Effector memory CD4-positive, alpha-beta T cell (primary cell): ENCODE measurements at regions not wholly inside any gene's neighbourhood (a gene's known extent, or its start where the extent isn't known, plus 50 kb on each side); places are given as distances from the start of the nearest gene placed in this dataset.

Experiments used
- DNase-seq, 3 donors: peaks; one replicate each; pipeline ENCODE4 v3.0.0-alpha.2; 2020
- H3K27ac ChIP-seq: 2 replicates; pipeline ENCODE4 v1.7.0; 2013; ENCODE audit warnings: mild to moderate bottlenecking, low read length, moderate library complexity; ENCODE audit not compliant: insufficient read depth, poor library complexity, severe bottlenecking
- H3K27me3 ChIP-seq: replicated peaks from 2 replicates; pipeline ENCODE4 v1.7.0; 2013; ENCODE audit warnings: mild to moderate bottlenecking, low read length; ENCODE audit not compliant: insufficient read depth, control insufficient read depth, poor library complexity, severe bottlenecking
- H3K36me3 ChIP-seq: 2 replicates; pipeline ENCODE4 v1.7.0; 2013; ENCODE audit warnings: mild to moderate bottlenecking, low read length, moderate library complexity; ENCODE audit not compliant: control insufficient read depth, insufficient read depth
- H3K4me1 ChIP-seq: 2 replicates; pipeline ENCODE4 v1.7.0; 2013; ENCODE audit warnings: low read length, mild to moderate bottlenecking; ENCODE audit not compliant: control insufficient read depth, insufficient read depth, poor library complexity, severe bottlenecking
- H3K4me3 ChIP-seq: 2 replicates; pipeline ENCODE4 v1.7.0; 2013; ENCODE audit warnings: low read length, low read depth, mild to moderate bottlenecking; ENCODE audit not compliant: insufficient read depth, poor library complexity, severe bottlenecking
- H3K9me3 ChIP-seq: 2 replicates; pipeline ENCODE4 v1.7.0; 2013; ENCODE audit warnings: mild to moderate bottlenecking, low read length, moderate library complexity; ENCODE audit not compliant: control insufficient read depth

- H3K4me3 ChIP-seq: no peak overlapping the region
- no peak for DNase-seq
- no peaks in the 10 kb centered on the region for H3K36me3 ChIP-seq
- no peaks in the 10 kb centered on the region for H3K9me3 ChIP-seq
- H3K27ac ChIP-seq: no peak overlapping the region
- no peaks in the 10 kb centered on the region for H3K4me1 ChIP-seq
- no peaks in the 10 kb centered on the region for H3K27me3 ChIP-seq
Observed at GRCh38 chr18:24810561-24811305, 350.3 kb downstream of the HRH4 start.

- no peaks in the 10 kb centered on the region for H3K9me3 ChIP-seq
- H3K27me3 ChIP-seq: no peaks in the 10 kb centered on the region
- DNase-seq: no peak
- H3K27ac ChIP-seq: no peak overlapping the region
- no peaks in the 10 kb centered on the region for H3K4me1 ChIP-seq
- H3K36me3 ChIP-seq: no peaks in the 10 kb centered on the region
- H3K4me3 ChIP-seq: no peak overlapping the region
Observed at GRCh38 chr18:24811950-24812681, 351.7 kb downstream of the HRH4 start.

DNA sequence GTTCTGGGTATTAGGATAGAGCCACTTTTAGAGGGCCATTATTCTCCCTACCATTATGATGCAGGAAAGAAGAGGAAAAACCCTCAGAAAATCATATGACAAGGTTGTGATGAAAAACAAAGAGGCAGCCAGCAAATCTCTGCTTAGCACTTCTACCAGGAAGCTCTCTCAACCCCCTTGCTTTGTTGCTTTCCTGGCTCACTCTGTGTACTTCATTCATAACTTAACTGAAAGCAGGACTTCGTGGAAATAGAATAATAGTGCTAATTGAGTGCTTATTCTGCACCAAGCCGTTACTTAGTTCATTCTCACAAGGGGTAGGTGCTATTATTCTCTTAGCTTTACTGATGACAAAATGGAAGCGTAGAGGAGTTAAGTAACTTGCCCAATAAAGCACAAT, 354.1 kb downstream of the HRH4 start:
- no peaks in the 10 kb centered on the region for H3K27me3 ChIP-seq

DNA sequence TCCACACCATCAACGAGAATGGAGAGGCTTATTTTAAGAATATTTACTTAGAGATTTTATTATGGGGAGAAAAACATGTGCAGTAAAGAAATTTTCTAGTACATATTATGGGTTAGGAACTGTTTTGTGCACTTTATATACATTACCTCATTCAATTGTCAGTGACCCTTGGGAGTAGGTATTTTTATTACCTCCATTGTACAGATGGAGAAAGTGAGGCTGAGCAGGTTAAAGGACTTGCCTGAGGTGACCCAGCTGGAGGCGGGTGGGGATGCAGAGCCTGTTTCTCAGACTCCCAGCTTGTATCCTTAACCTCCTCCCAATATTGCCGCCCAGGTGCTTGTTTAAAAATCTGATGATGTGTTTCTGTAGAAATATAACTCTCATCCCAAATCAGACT, 356.7 kb downstream of the HRH4 start:
- Histone ChIP-seq H3K4me1 (no peaks in the 10 kb centered on the region), H3K9me3 (no peaks in the 10 kb centered on the region), H3K27me3 (no peaks in the 10 kb centered on the region), H3K27ac (no peak overlapping the region), H3K4me3 (no peak overlapping the region), H3K36me3 (no peaks in the 10 kb centered on the region)
- DNase-seq: no peak

More for the DNA sequence above, 354.1 kb downstream of the HRH4 start:
- no peaks in the 10 kb centered on the region for H3K4me1 ChIP-seq
- no peaks in the 10 kb centered on the region for H3K9me3 ChIP-seq
- H3K27ac ChIP-seq: no peak overlapping the region
- DNase-seq: no peak
- H3K4me3 ChIP-seq: no peak overlapping the region
- H3K36me3 ChIP-seq: no peaks in the 10 kb centered on the region

DNA sequence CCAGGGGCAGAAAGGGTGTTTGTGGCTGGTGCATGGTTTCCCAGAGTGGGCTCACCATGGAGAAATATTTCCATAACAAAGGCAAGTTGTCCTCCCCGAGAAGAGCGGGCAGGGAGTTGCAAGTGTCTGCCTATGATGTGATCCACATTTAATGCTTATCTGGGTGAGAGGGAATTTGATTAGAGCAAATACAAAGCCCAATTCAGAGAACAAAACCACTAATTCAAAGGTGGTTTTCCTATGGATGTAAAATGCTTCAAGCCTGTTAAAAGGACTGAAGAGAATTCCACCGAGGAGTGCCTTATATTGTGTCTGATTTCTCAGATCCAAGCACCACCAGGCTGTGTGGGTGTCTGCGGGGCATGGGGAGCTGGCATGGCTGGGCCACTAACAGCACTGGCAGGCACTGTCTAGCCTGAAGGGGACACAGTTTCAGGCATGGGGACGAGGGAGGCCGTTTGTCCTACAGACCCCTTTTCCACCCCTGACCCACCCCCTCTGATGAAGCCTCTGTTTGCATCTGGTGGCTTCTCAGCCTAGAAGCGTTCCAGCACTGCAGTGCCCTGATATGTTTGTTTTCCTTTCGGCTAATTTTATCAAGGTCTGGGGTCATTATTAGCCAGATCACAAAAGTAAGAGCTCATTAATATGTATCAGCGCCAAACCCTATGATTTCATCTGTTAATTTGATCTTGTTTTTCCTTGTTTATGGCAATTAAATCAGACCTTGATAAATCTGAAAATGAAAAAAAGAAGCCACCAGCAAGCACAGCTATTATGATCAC, 357.3 kb downstream of the HRH4 start:
- H3K4me1 ChIP-seq: no peaks in the 10 kb centered on the region
- H3K36me3 ChIP-seq: no peaks in the 10 kb centered on the region
- DNase-seq: no peak
- H3K27ac ChIP-seq: no peak overlapping the region
- H3K9me3 ChIP-seq: no peaks in the 10 kb centered on the region
- no peak overlapping the region for H3K4me3 ChIP-seq
- H3K27me3 ChIP-seq: no peaks in the 10 kb centered on the region

DNA sequence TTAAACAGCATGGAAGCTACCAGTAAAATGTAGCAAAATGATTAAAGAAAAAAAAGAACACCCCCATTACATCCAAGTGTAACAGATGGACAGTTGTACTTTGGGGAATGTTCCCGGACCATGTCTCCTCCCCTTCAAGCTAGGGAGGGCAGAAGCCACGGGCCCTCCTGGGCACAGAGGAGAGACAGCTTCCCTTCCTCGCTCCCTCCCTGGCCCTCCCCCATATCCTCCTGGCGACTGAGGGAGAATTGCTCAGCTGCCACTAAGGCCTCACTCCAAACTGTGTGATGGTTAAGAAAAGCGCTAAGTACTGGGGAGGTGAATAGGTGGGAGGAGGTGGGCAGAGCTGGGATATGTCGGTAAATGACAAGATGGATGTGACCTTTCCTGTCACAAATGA, 358.0 kb downstream of the HRH4 start:
- H3K4me1 ChIP-seq: no peaks in the 10 kb centered on the region
- no peaks in the 10 kb centered on the region for H3K27me3 ChIP-seq
- H3K27ac ChIP-seq: no peak overlapping the region
- H3K36me3 ChIP-seq: no peaks in the 10 kb centered on the region
- H3K4me3 ChIP-seq: no peak overlapping the region
- H3K9me3 ChIP-seq: no peaks in the 10 kb centered on the region
- no peak for DNase-seq

DNA sequence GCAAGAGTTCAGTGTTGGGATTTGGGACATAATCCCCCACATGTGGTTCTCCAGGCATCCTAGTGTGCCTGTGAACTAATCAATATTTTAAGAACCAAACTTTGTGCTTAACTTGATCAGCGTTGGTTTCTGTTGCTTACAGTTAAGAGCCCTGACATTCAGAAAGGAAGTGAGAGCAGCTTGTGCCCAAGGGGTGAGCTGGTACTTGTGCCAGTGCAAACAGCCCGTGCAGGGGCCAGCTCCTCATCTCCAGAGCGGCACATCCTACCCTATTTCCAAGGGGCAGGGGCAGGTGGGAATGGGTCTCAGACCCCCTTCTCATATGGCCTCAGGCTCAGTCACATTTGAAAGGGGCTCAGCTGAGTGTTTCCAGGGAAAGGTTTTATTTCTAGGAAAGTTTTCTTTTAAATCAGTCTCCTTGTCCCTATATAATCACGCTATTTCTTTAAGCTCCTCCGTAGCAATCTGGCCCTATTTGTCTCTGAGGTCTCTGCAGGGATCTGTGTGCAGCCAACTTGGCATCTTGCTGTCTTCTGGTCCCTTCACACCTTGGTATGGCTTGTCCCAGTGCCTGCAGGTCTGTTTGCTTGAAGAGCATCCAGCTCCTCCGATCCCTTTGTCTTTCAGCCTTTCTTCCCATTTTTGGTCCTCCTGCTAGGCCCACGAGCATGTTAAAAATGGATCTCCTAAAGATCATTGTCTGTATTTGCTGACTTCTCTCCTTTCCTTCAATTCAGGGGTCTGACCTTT, 358.9 kb downstream of the HRH4 start:
- Histone ChIP-seq H3K27ac (no peak overlapping the region), H3K4me1 (no peaks in the 10 kb centered on the region), H3K9me3 (no peaks in the 10 kb centered on the region), H3K4me3 (no peak overlapping the region), H3K36me3 (no peaks in the 10 kb centered on the region), H3K27me3 (no peaks in the 10 kb centered on the region)
- no peak for DNase-seq

- Histone ChIP-seq H3K4me3 (no peak overlapping the region), H3K4me1 (no peaks in the 10 kb centered on the region), H3K36me3 (no peaks in the 10 kb centered on the region), H3K27me3 (no peaks in the 10 kb centered on the region), H3K9me3 (no peaks in the 10 kb centered on the region), H3K27ac (no peak overlapping the region)
- DNase-seq: no peak
Observed at GRCh38 chr18:24825397-24825796, 365.0 kb downstream of the HRH4 start.

DNA sequence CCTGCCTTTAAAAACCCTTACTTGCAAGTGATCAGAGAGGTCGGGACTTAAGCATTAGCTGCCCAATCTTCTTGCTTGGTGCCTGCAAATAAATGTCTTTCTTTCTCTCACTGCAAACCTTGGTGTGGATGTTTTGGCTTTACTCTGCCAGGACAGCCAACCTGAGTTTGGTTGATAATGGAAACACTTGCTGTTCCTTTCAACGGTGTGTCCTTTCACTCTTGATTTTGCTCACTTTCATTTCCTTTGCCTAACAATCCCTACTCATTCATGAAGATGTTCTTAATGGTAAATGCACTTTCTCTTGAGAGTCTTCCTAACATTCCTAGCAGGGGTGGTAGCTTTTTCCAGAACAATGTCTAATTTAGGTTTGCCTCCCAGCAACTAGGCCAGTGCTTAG, 366.2 kb downstream of the HRH4 start:
- no peaks in the 10 kb centered on the region for H3K27me3 ChIP-seq
- H3K4me1 ChIP-seq: no peaks in the 10 kb centered on the region
- H3K4me3 ChIP-seq: no peak overlapping the region
- H3K27ac ChIP-seq: no peak overlapping the region
- DNase-seq: no peak
- H3K36me3 ChIP-seq: no peaks in the 10 kb centered on the region
- no peaks in the 10 kb centered on the region for H3K9me3 ChIP-seq
